Naive thymus-derived CD4-positive, alpha-beta T cell (primary cell): ENCODE measurements at regions not wholly inside any gene's neighbourhood (a gene's known extent, or its start where the extent isn't known, plus 50 kb on each side); places are given as distances from the start of the nearest gene placed in this dataset.

ENCODE experiments used
- ATAC-seq: fragments of 150-1000 bp; cut with Tn5 transposase; 2 replicates; pipeline ENCODE4 v1.10.0; 2021; ENCODE audit warnings: mild to moderate bottlenecking, moderate library complexity
- CTCF ChIA-PET: fragments of 350-600 bp; sonication (Branson Sonifier 250); formaldehyde crosslinking; loops from one replicate; lab custom pipeline; 2021; ENCODE audit warnings: antibody characterized with exemption; lab: Charles Lee
- POLR2A ChIA-PET: fragments of 350-600 bp; sonication (Branson Sonifier 250); formaldehyde crosslinking; loops from one replicate; lab custom pipeline; 2021; ENCODE audit warnings: antibody characterized with exemption, inconsistent platforms; lab: Charles Lee
- DNase-seq, 9 donors: peaks; one replicate each; pipeline versions ENCODE4 v3.0.0 to v3.0.0-alpha.2; 2020 to 2022; ENCODE audit warnings: mixed read lengths in 1 of 9
- H3K27ac ChIP-seq: one replicate; pipeline ENCODE4 v1.7.0; 2013; ENCODE audit warnings: mild to moderate bottlenecking, low read depth, low read length, moderate library complexity
- H3K27me3 ChIP-seq, 2 donors: one replicate each; pipeline ENCODE4 v1.7.0; 2013; ENCODE audit warnings: low read length in 2 of 2, mild to moderate bottlenecking in 2 of 2, moderate library complexity in 2 of 2; ENCODE audit not compliant: control insufficient read depth in 2 of 2, insufficient read depth in 2 of 2
- H3K36me3 ChIP-seq, 3 experiments: 1 replicate in 2 of 3; 2 replicates in 1 of 3; pipeline ENCODE4 v1.7.0; 2013; ENCODE audit warnings: low read length in 3 of 3, mild to moderate bottlenecking in 3 of 3, moderate library complexity in 1 of 3; ENCODE audit not compliant: insufficient read depth in 3 of 3, control insufficient read depth in 2 of 3
- H3K4me1 ChIP-seq, 2 donors: one replicate each; pipeline ENCODE4 v1.7.0; 2013; ENCODE audit warnings: low read length in 2 of 2, mild to moderate bottlenecking in 2 of 2, moderate library complexity in 1 of 2; ENCODE audit not compliant: control insufficient read depth in 2 of 2, insufficient read depth in 2 of 2
- H3K4me3 ChIP-seq: 2 replicates; pipeline ENCODE4 v1.7.0; 2013; ENCODE audit warnings: mild to moderate bottlenecking, low read length
- H3K9me3 ChIP-seq, 3 experiments: 1 replicate in 2 of 3; 2 replicates in 1 of 3; pipeline ENCODE4 v1.7.0; 2013; ENCODE audit warnings: low read length in 3 of 3; ENCODE audit not compliant: control insufficient read depth in 2 of 3
- H3K27ac Mint-ChIP-seq, 9 donors: one replicate each; pipeline ENCODE4 v1.8.0; 2020 to 2022; ENCODE audit warnings: mixed read lengths in 9 of 9, mild to moderate bottlenecking in 8 of 9, moderate library complexity in 5 of 9, inconsistent platforms in 2 of 9
- H3K27me3 Mint-ChIP-seq, 5 donors: one replicate each; pipeline ENCODE4 v1.8.0; 2021 to 2022; ENCODE audit warnings: mixed read lengths in 5 of 5, mild to moderate bottlenecking in 1 of 5
- H3K36me3 Mint-ChIP-seq, 5 donors: one replicate each; pipeline ENCODE4 v1.8.0; 2020 to 2022; ENCODE audit warnings: mixed read lengths in 5 of 5, mild to moderate bottlenecking in 3 of 5, inconsistent platforms in 1 of 5
- H3K4me1 Mint-ChIP-seq, 7 donors: one replicate each; pipeline ENCODE4 v1.8.0; 2020 to 2022; ENCODE audit warnings: mixed read lengths in 7 of 7, mild to moderate bottlenecking in 3 of 7, inconsistent platforms in 1 of 7
- H3K4me3 Mint-ChIP-seq, 10 donors: one replicate each; pipeline ENCODE4 v1.8.0; 2020 to 2022; ENCODE audit warnings: mild to moderate bottlenecking in 10 of 10, mixed read lengths in 10 of 10, moderate library complexity in 6 of 10, inconsistent platforms in 2 of 10
- H3K9me3 Mint-ChIP-seq, 11 donors: one replicate each; pipeline ENCODE4 v1.8.0; 2020 to 2022; ENCODE audit warnings: mixed read lengths in 11 of 11, mild to moderate bottlenecking in 4 of 11, inconsistent platforms in 1 of 11, moderate library complexity in 1 of 11
- intact Hi-C, 2 donors: fragments of 100-400 bp; cut with micrococcal nuclease; formaldehyde crosslinking; loops; one replicate each; pipeline ENCODE4 v1.15.1; 2023

DNA sequence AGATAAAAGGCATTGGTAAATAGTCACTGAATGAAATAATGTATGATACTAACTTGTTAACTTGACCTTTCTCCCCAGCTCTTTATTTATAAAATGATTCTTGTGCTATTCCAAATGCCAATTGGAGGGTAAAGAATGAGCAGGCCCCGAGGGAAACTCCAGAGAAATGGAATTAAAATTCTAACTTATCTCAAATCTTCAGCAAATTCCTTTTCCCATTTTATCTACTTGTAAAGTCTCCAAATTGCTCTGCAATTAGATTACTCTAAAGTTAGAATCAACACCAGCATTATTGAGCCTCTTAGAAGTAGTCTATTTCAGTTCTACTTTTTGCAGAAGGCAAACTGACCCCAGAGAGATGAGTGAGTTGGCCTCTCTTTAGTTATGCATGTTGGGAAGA, 165.9 kb upstream of the PREP start:
- POLR2A ChIA-PET, result no interaction called here
- H3K4me3 ChIP-seq, result no peak overlapping the region
- no peaks in the 10 kb centered on the region for H3K4me1 ChIP-seq
- H3K27ac ChIP-seq, result no peak overlapping the region
- CTCF ChIA-PET, result no interaction called here
- H3K27ac Mint-ChIP-seq, result no peak overlapping the region
- no peaks in the 10 kb centered on the region for H3K36me3 ChIP-seq
- DNase-seq (no peak), ATAC-seq (no peak)
- peaks cover 14 to 41% (median 17%) of the 10 kb centered on the region in 5 donors for H3K27me3 Mint-ChIP-seq
- H3K4me1 Mint-ChIP-seq, result no peaks in the 10 kb centered on the region
- H3K9me3 Mint-ChIP-seq, result peaks cover 0 to 10% (median 0%) of the 10 kb centered on the region in 11 donors
- intact Hi-C loops, result no loop called here
- peaks cover 0 to 14% (median 0%) of the 10 kb centered on the region in 5 donors for H3K36me3 Mint-ChIP-seq
- no peaks in the 10 kb centered on the region for H3K9me3 ChIP-seq
- no peaks in the 10 kb centered on the region for H3K27me3 ChIP-seq
- no peak overlapping the region for H3K4me3 Mint-ChIP-seq

- H3K4me1 Mint-ChIP-seq, result no peaks in the 10 kb centered on the region
- no peaks in the 10 kb centered on the region for H3K27me3 ChIP-seq
- DNase-seq (no peak), ATAC-seq (no peak)
- no peaks in the 10 kb centered on the region for H3K9me3 ChIP-seq
- H3K4me1 ChIP-seq, result no peaks in the 10 kb centered on the region
- intact Hi-C loops, result no loop called here
- peaks cover 0 to 9% (median under 1%) of the 10 kb centered on the region in 11 donors for H3K9me3 Mint-ChIP-seq
- H3K27me3 Mint-ChIP-seq, result peaks cover 14 to 37% (median 17%) of the 10 kb centered on the region in 5 donors
- CTCF ChIA-PET, result no interaction called here
- H3K27ac ChIP-seq, result no peak overlapping the region
- no peak overlapping the region for H3K4me3 Mint-ChIP-seq
- no peak overlapping the region for H3K27ac Mint-ChIP-seq
- H3K36me3 Mint-ChIP-seq, result peaks cover 0 to 14% (median 0%) of the 10 kb centered on the region in 5 donors
- H3K4me3 ChIP-seq, result no peak overlapping the region
- H3K36me3 ChIP-seq, result no peaks in the 10 kb centered on the region
- POLR2A ChIA-PET, result no interaction called here
Measured at GRCh38 chr6:105568142-105568541, 165.3 kb upstream of the PREP start.

DNA sequence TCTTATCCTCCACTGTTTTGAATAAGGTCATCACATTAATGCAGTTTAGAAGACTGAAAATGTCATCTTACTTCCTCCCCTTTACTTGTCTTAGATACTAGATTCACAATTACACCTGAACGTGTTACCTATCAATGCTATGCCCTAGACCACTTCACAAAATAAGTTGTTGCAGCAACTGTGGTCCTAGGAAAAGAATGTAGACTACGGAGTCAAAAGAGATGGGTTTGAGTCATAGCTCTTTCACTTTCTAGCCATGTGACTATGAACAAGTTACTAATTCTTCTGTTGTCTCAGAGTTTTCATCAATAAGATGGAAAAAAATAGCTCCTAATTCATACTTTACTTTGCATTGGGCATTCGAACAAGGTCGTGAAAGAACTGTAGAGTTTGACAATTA, 164.3 kb upstream of the PREP start:
- Mint-ChIP-seq H3K27me3 (peaks cover 12 to 32% (median 13%) of the 10 kb centered on the region in 5 donors), H3K9me3 (peaks cover 0 to 15% (median 2%) of the 10 kb centered on the region in 11 donors), H3K4me3 (no peak overlapping the region), H3K4me1 (no peaks in the 10 kb centered on the region), H3K27ac (no peak overlapping the region), H3K36me3 (peaks cover 0 to 20% (median 0%) of the 10 kb centered on the region in 5 donors)
- no peak for ATAC-seq
- H3K4me1 ChIP-seq, result no peaks in the 10 kb centered on the region
- ChIA-PET POLR2A (no interaction called here), CTCF (no interaction called here)
- no peaks in the 10 kb centered on the region for H3K27me3 ChIP-seq
- no peak overlapping the region for H3K27ac ChIP-seq
- H3K9me3 ChIP-seq, result no peaks in the 10 kb centered on the region
- H3K4me3 ChIP-seq, result no peak overlapping the region
- no peak for DNase-seq
- H3K36me3 ChIP-seq, result no peaks in the 10 kb centered on the region
- intact Hi-C loops, result no loop called here

DNA sequence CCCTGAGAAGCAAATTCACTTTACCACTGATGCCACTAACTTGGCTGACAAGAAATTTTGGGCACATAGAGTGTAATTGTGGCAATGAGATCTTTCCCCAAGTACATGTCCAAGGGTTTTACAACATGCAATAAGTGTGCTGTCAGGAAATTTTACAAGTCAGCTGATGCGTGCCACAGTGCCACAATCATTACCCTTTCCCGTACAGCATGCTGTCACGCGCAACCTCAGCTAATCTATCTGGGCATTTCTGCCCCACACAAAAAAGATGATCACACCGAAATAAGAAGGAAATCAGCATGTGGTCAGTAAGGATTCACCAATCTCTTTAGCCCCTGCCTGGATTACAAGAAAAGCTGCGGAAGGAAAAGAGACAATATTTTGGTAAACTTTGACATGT, 163.6 kb upstream of the PREP start:
- Histone ChIP-seq H3K9me3 (no peaks in the 10 kb centered on the region), H3K27ac (no peak overlapping the region), H3K36me3 (no peaks in the 10 kb centered on the region), H3K4me1 (no peaks in the 10 kb centered on the region), H3K4me3 (no peak overlapping the region), H3K27me3 (no peaks in the 10 kb centered on the region)
- ATAC-seq (no peak), DNase-seq (no peak)
- Mint-ChIP-seq H3K9me3 (peaks cover 0 to 16% (median 2%) of the 10 kb centered on the region in 11 donors), H3K27me3 (peaks cover 5 to 29% (median 7%) of the 10 kb centered on the region in 5 donors), H3K27ac (no peak overlapping the region), H3K4me3 (no peak overlapping the region), H3K36me3 (peaks cover 0 to 22% (median 0%) of the 10 kb centered on the region in 5 donors), H3K4me1 (peaks cover 0 to 1% (median 0%) of the 10 kb centered on the region in 7 donors)
- ChIA-PET POLR2A (no interaction called here), CTCF (no interaction called here)
- intact Hi-C loops, result no loop called here

DNA sequence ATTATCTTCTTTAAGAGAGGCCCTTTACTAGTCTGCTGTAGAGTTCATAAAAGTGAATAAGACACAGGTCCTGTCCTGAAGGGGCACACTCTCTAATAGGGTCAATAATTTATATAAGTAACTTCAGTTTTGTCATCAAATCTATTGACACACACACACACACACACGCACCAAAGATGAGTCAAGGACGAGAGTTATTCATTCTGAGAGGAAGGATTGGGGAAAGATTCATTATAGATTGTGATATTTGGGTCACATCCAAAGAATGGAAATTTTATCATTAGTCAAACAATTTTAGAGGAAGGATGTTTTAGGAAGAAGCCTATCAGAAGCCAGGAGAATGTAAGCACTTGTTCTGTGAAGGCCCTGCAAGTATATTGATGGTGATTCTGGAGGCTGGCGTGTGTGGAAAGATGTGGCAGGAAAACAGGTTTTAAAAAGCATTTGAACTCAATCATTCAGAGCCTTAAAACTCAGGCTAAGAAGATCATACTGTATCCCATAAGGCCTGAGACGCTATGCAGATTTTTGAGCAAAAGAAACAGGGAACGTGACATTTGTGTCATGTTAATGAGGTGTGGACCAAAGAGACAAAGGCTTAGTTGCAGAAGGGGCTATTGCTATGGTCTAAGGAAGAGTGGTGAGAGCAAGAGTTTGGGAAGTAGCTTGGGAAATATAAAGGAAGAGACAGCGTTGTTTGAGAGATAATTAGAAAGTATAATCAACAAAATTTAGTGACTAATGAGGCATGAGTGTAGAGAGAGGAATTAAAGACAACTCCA, 161.4 kb upstream of the PREP start:
- Histone ChIP-seq H3K4me1 (no peaks in the 10 kb centered on the region), H3K9me3 (no peaks in the 10 kb centered on the region), H3K4me3 (no peak overlapping the region), H3K36me3 (no peaks in the 10 kb centered on the region), H3K27me3 (no peaks in the 10 kb centered on the region), H3K27ac (no peak overlapping the region)
- ChIA-PET CTCF (no interaction called here), POLR2A (no interaction called here)
- no peak for DNase-seq
- no peak overlapping the region for H3K27ac Mint-ChIP-seq
- H3K9me3 Mint-ChIP-seq, result peaks cover 0 to 15% (median 2%) of the 10 kb centered on the region in 11 donors
- intact Hi-C loops, result no loop called here
- peaks cover 0 to 3% (median 0%) of the 10 kb centered on the region in 7 donors for H3K4me1 Mint-ChIP-seq
- H3K4me3 Mint-ChIP-seq, result no peak overlapping the region
- ATAC-seq, result no peak
- peaks cover 0 to 21% (median 0%) of the 10 kb centered on the region in 5 donors for H3K36me3 Mint-ChIP-seq
- peaks cover 0 to 12% (median 5%) of the 10 kb centered on the region in 5 donors for H3K27me3 Mint-ChIP-seq

- Histone ChIP-seq H3K4me1 (no peaks in the 10 kb centered on the region), H3K27ac (no peak overlapping the region), H3K4me3 (no peak overlapping the region), H3K9me3 (no peaks in the 10 kb centered on the region), H3K27me3 (no peaks in the 10 kb centered on the region), H3K36me3 (no peaks in the 10 kb centered on the region)
- Mint-ChIP-seq H3K27ac (no peak overlapping the region), H3K4me3 (no peak overlapping the region), H3K4me1 (peaks cover 0 to 3% (median 0%) of the 10 kb centered on the region in 7 donors), H3K36me3 (peaks cover 0 to 25% (median 0%) of the 10 kb centered on the region in 5 donors), H3K9me3 (peaks cover 0 to 19% (median 2%) of the 10 kb centered on the region in 11 donors), H3K27me3 (peaks cover 0 to 14% (median 5%) of the 10 kb centered on the region in 5 donors)
- ChIA-PET CTCF (no interaction called here), POLR2A (no interaction called here)
- DNase-seq, result no peak
- ATAC-seq, result no peak
- intact Hi-C loops, result no loop called here
Measured at GRCh38 chr6:105562027-105562426, 159.1 kb upstream of the PREP start.

- H3K27me3 ChIP-seq, result no peaks in the 10 kb centered on the region
- H3K9me3 ChIP-seq, result no peaks in the 10 kb centered on the region
- ChIA-PET CTCF (no interaction called here), POLR2A (no interaction called here)
- H3K4me3 ChIP-seq, result no peak overlapping the region
- H3K9me3 Mint-ChIP-seq, result peaks cover 0 to 20% (median 2%) of the 10 kb centered on the region in 11 donors
- peaks cover 0 to 3% (median 0%) of the 10 kb centered on the region in 7 donors for H3K4me1 Mint-ChIP-seq
- H3K4me3 Mint-ChIP-seq, result no peak overlapping the region
- intact Hi-C loops, result no loop called here
- H3K27me3 Mint-ChIP-seq, result peaks cover 0 to 15% (median 6%) of the 10 kb centered on the region in 5 donors
- DNase-seq (no peak), ATAC-seq (peak; percentile 18)
- no peaks in the 10 kb centered on the region for H3K36me3 ChIP-seq
- no peak overlapping the region for H3K27ac ChIP-seq
- H3K36me3 Mint-ChIP-seq, result peaks cover 0 to 26% (median 0%) of the 10 kb centered on the region in 5 donors
- H3K4me1 ChIP-seq, result no peaks in the 10 kb centered on the region
- no peak overlapping the region for H3K27ac Mint-ChIP-seq
Measured at GRCh38 chr6:105561486-105561885, 158.6 kb upstream of the PREP start.
